Cardiac fibroblast (primary cell): ENCODE measurements at regions not wholly inside any gene's neighbourhood (a gene's known extent, or its start where the extent isn't known, plus 50 kb on each side); places are given as distances from the start of the nearest gene placed in this dataset.

ENCODE experiments used
- DNase-seq, 2 donors: peaks; one replicate each; pipeline versions ENCODE4 v3.0.0 to v3.0.0-alpha.2; 2010; ENCODE audit warnings: low read depth in 2 of 2
- H3K4me3 ChIP-seq, 2 donors: replicated peaks in 1 of 2; 1 replicate in 1 of 2; 2 replicates in 1 of 2; pipeline ENCODE4 v1.5.1; 2011; ENCODE audit warnings: low read depth in 2 of 2, low read length in 2 of 2, mild to moderate bottlenecking in 2 of 2, moderate library complexity in 1 of 2
- TF ChIP-seq, protein P1 (sequence below): IDR thresholded peaks from one replicate; pipeline ENCODE4 v1.5.1; 2011; ENCODE audit warnings: low read depth, mild to moderate bottlenecking, low read length, inconsistent platforms

- peak in 1 of 2 donors; percentile 8 for DNase-seq
- TF ChIP-seq, protein P1, sequence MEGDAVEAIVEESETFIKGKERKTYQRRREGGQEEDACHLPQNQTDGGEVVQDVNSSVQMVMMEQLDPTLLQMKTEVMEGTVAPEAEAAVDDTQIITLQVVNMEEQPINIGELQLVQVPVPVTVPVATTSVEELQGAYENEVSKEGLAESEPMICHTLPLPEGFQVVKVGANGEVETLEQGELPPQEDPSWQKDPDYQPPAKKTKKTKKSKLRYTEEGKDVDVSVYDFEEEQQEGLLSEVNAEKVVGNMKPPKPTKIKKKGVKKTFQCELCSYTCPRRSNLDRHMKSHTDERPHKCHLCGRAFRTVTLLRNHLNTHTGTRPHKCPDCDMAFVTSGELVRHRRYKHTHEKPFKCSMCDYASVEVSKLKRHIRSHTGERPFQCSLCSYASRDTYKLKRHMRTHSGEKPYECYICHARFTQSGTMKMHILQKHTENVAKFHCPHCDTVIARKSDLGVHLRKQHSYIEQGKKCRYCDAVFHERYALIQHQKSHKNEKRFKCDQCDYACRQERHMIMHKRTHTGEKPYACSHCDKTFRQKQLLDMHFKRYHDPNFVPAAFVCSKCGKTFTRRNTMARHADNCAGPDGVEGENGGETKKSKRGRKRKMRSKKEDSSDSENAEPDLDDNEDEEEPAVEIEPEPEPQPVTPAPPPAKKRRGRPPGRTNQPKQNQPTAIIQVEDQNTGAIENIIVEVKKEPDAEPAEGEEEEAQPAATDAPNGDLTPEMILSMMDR = no peak
- H3K4me3 ChIP-seq = no peak overlapping the region
Measured at GRCh38 chr6:140758169-140758877, 1374.4 kb upstream of the GJE1 start.

GRCh38 chr6:140752234-140752633, 1377.8 kb upstream of the CITED2 start:
- TF ChIP-seq, protein P1 = no peak
- DNase-seq = no peak
- H3K4me3 ChIP-seq = no peak overlapping the region

- H3K4me3 ChIP-seq = no peak overlapping the region
- no peak for DNase-seq
- TF ChIP-seq, protein P1 = no peak
Measured at GRCh38 chr6:140747114-140747513, 1372.7 kb upstream of the CITED2 start.

DNA sequence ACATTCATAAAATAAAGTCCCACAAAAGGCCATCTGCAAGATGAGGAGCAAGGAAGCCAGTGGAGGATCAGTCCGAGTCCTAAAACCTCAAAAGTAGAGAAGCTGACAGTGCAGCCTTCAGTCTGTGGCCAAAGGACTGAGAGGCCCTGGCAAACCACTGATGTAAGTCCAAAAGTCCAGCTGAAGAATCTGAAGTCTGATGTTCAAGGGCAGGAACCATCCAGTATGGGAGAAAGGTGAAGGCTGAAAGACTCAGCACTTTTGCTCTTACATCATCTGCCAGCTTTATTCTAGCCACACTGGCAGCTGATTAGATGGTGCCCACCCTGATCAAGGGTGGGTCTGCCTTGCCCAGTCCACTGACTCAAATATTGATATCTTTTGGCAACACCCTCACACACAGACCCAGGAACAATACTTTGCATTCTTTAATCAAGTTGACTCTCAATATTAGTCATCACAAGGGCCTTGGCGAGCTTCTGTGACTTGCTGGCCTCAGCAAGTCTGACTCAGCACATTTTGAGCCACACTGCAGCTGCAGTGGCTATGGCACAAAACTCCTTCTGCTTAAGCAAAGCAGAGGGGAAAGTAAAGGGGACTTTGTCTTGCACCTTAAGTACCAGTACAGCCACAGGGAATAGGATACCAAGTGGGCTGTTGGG, 1370.3 kb upstream of the CITED2 start:
- DNase-seq = peak; percentile 77 to 86
- no peak overlapping the region for H3K4me3 ChIP-seq

GRCh38 chr6:140736231-140736630, 1361.8 kb upstream of the CITED2 start:
- no peak overlapping the region for H3K4me3 ChIP-seq
- TF ChIP-seq, protein P1 = no peak
- peak; percentile 74 to 82 for DNase-seq

More for the DNA sequence above, 1370.3 kb upstream of the CITED2 start:
- TF ChIP-seq, protein P1 = no peak

DNA sequence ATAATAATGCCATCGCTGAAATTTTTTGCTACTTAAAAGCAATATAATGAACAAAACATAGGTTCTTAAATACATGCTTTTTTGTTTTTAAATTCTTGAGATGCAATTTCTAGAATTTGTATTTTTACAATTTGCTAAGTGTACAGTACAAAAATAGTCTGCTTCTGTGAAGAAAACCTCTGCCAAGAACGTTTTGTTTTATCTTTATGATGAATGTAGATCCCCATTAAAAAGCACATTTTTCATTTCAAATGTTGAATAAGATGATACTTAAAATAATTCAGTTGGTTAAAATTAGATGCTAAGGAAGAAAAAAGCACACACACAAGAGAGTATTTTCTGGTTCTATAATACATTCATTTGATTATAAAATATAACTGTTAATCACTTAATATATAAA, 1358.5 kb upstream of the CITED2 start:
- TF ChIP-seq, protein P1 = no peak
- no peak overlapping the region for H3K4me3 ChIP-seq
- no peak for DNase-seq

DNA sequence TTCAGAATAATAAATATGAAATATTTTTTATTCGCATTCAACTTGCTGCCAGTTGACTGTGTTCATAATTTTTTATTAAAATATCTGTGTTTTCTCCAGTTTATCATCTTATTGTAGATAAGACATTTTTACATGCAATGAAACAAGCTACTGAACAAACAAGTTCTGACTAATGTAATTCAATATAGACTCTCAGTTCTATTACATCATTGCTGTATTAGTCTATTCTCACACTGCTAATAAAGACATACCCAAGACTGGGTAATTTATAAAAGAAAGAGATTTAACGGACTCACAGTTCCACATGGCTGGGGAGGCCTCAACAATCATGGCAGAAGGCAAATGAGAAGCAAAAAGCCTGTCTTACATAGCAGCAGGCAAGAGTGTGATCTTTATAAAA, 1357.7 kb upstream of the CITED2 start:
- DNase-seq = peak in 1 of 2 donors; percentile 26
- H3K4me3 ChIP-seq = no peak overlapping the region
- TF ChIP-seq, protein P1 = no peak
